ENCODE measurements at regions not wholly inside any gene's neighbourhood (a gene's known extent, or its start where the extent isn't known, plus 50 kb on each side); places are given as distances from the start of the nearest gene placed in this dataset.

GRCh38 chr12:13702381-13702780 is 279.0 kb downstream of the GRIN2B start:
- TF ChIP-seq REST (IDR thresholded peaks at IDR 0.05; ENCODE audit: insufficient read depth in 1 of 2, low read depth in 2 of 2, low read length in 2 of 2), result no peak
- no peak for TF ChIP-seq TAF1 (IDR thresholded peaks at IDR 0.05; ENCODE audit: borderline replicate concordance, insufficient read depth, low read length)
- no peak for TF ChIP-seq POLR2AphosphoS5 (IDR thresholded peaks at IDR 0.05; ENCODE audit: low read depth, low read length)
- TF ChIP-seq SIN3A (IDR thresholded peaks at IDR 0.05; ENCODE audit: borderline replicate concordance, insufficient read depth, low read length), result no peak

Measured in PFSK-1 (cell line).